Anterior cingulate cortex (tissue), 58 donors: ENCODE measurements at regions not wholly inside any gene's neighbourhood (a gene's known extent, or its start where the extent isn't known, plus 50 kb on each side); places are given as distances from the start of the nearest gene placed in this dataset.

Experiments used
- DNase-seq, 58 donors: peaks; one replicate each; lab custom pipeline; 2025; lab: John Stamatoyannopoulos, UW

DNA sequence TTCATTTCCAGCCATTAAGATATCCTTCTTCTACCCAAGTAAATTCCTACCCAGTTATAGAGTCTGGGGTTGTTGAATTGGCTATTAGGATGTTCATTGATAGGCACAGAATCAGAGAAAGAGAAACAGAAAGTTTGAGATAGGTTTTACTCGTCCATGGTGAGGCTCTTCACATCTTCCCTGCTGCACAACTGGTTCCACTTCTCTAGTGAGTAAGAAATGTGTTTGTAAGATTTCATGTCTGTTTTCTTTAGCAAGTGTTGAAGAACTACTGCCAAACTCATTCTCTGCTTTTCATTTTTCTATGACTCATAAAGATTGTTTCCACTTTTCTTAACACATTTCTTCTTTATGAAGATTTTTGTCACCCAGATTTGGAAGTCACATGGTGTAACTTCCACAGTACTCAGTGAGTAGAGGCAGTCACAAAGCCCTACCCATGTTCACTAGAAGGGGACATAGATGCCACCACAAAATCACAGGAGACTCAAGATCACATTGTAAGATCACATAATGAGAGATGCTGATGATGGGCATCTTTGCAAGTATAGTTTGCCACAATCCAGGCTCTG is 152.3 kb downstream of the SNX7 start:
- DNase-seq, result peak in 2 of 58 donors; percentile 5 to 27

DNA sequence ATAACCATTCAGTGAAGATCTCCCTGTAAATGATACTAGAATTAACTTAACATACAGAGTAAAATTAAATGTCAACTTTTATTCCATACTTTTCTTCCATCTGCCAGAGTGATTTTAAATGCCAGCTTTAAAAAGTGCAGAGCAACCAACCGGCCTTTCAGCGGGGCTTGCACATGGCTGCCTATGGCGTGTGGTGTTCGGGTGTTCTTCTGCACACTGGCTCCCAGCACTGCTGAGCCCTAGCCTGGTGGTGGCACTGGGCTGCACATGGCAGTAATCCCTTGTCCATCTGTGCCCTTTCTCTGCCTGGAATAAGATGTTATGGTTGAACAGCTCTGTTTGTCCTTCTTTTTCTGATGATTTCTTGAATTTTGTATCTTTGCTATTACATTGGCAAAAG is 156.3 kb downstream of the SNX7 start:
- peak in 3 of 58 donors; percentile 1 to 5 (median 5) for DNase-seq

DNA sequence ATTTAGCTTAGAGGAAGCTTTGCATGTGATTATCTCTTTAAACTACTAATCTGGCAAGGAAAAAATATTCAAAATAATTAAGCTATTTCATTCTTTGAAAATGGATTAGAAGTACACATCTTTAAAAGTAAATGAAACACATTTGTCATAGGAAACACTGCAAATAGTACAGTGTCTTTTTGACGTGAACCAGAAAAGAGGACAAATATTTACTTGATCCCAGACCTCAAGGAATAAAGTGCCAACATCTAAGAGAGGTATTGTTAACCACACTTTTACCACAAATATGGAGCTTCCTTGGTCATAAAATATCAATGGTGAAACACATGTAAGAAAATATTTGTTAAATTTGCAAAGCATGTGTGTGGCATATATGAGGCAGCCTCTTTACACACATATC is 159.9 kb downstream of the SNX7 start:
- no peak for DNase-seq

DNA sequence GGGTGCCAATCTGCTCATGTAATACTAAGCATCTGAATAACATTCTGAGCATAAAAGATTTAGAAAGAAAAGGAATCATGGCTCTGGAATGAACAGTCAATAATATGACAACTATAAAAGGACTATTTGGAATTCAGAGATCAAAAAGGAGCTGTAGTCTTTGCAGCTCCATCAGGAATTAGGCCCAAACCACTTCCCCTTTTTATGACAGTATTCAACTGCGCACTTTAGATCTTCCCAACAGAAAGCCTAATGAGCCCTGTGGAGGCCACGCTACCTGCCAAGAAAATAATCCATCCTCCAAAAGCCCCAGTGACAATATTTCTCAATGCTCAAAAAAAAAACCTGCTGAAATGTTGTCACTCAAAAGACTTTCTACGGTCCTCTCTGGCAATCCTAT is 163.2 kb downstream of the SNX7 start:
- DNase-seq, result no peak

GRCh38 chr1:98827041-98827440 is 165.5 kb downstream of the SNX7 start:
- DNase-seq, result no peak

DNA sequence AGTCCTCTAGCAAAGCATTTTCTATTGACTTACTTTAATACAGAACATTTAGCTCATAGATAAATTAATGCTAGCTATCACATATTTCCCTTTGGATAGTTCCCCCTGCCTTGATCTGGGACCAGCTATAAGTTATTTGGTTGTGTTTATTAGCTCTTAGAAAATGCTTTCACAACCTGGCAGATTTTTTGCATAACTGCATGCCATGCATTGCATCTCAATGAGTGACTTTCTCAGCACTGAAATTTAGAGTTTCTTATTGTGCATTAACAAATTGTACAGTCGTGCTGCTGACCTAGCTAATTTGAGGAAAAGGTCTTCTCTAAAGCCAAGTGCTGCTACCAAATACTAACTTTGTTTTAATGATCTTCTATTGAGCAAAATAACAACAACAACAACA is 164.8 kb downstream of the PLPPR5 start:
- no peak for DNase-seq
